DND-41 (cell line): ENCODE measurements at regions not wholly inside any gene's neighbourhood (a gene's known extent, or its start where the extent isn't known, plus 50 kb on each side); places are given as distances from the start of the nearest gene placed in this dataset.

Experiments used
- ATAC-seq: fragments of 200-7000 bp; cut with Tn5 transposase; 3 replicates; pipeline ENCODE4 v1.9.1; 2021; ENCODE audit warnings: low read depth; ENCODE audit not compliant: insufficient read depth
- DNase-seq: peaks from one replicate; pipeline ENCODE4 v3.0.0-alpha.2; 2020
- H2AFZ ChIP-seq: 2 replicates; pipeline ENCODE4 v1.6.0; 2012; ENCODE audit warnings: low read depth, low read length
- H3K27ac ChIP-seq: 2 replicates; pipeline ENCODE4 v1.5.1; 2012; ENCODE audit warnings: low read length, inconsistent platforms
- H3K27me3 ChIP-seq: fragments of 200-600 bp; sonication (generic); 2 replicates; pipeline ENCODE4 v1.6.0; 2012; ENCODE audit warnings: low read length, mild to moderate bottlenecking, inconsistent platforms; ENCODE audit not compliant: insufficient read depth, poor library complexity
- H3K36me3 ChIP-seq: 2 replicates; pipeline ENCODE4 v1.5.1; 2012; ENCODE audit warnings: low read length, inconsistent platforms; ENCODE audit not compliant: insufficient read depth
- H3K4me1 ChIP-seq: 2 replicates; pipeline ENCODE4 v1.5.1; 2012; ENCODE audit warnings: mild to moderate bottlenecking, low read length; ENCODE audit not compliant: insufficient read depth
- H3K4me2 ChIP-seq: 2 replicates; pipeline ENCODE4 v1.6.0; 2012; ENCODE audit warnings: mild to moderate bottlenecking, moderate library complexity, low read length, inconsistent platforms; ENCODE audit not compliant: insufficient read depth
- H3K4me3 ChIP-seq, 2 experiments: fragments of 200-600 bp in 1 of 2; shearing (Covaris generic) in 1 of 2; 2 replicates each; pipeline ENCODE4 v1.5.1; 2012 to 2016; ENCODE audit warnings: inconsistent platforms in 2 of 2, low read length in 2 of 2, mild to moderate bottlenecking in 2 of 2, low read depth in 1 of 2, moderate library complexity in 1 of 2
- H3K79me2 ChIP-seq: 2 replicates; pipeline ENCODE4 v1.6.0; 2012; ENCODE audit warnings: low read length, inconsistent platforms; ENCODE audit not compliant: insufficient read depth
- H3K9ac ChIP-seq: 2 replicates; pipeline ENCODE4 v1.6.0; 2012; ENCODE audit warnings: low read depth, mild to moderate bottlenecking, inconsistent platforms, low read length, moderate library complexity
- H3K9me3 ChIP-seq: 2 replicates; pipeline ENCODE4 v1.5.1; 2012; ENCODE audit warnings: low read length, moderate library complexity, mild to moderate bottlenecking, inconsistent platforms; ENCODE audit not compliant: insufficient read depth, severe bottlenecking
- H4K20me1 ChIP-seq: 2 replicates; pipeline ENCODE4 v1.6.0; 2012; ENCODE audit warnings: low read length; ENCODE audit not compliant: insufficient read depth
- CTCF ChIP-seq: IDR thresholded peaks from 2 replicates; pipeline ENCODE4 v1.5.1; 2012; ENCODE audit warnings: borderline replicate concordance, low read length, moderate library complexity, mild to moderate bottlenecking; ENCODE audit not compliant: poor library complexity, severe bottlenecking; ENCODE audit errors: extremely low read depth
- EZH2 ChIP-seq: IDR thresholded peaks from 3 replicates; pipeline ENCODE4 v1.6.1; 2012; ENCODE audit warnings: borderline replicate concordance, low read depth, mild to moderate bottlenecking, moderate library complexity, low read length, inconsistent platforms; ENCODE audit not compliant: severe bottlenecking

GRCh38 chr4:44120646-44121045, 328.0 kb downstream of the KCTD8 start:
- H3K4me1 ChIP-seq: no peaks in the 10 kb centered on the region
- no peak overlapping the region for H3K4me2 ChIP-seq
- DNase-seq: no peak
- H3K9ac ChIP-seq: no peak overlapping the region
- H3K79me2 ChIP-seq: no peaks in the 10 kb centered on the region
- H3K27me3 ChIP-seq: no peaks in the 10 kb centered on the region
- H2AFZ ChIP-seq: no peak overlapping the region
- no peak for ATAC-seq
- H4K20me1 ChIP-seq: no peaks in the 10 kb centered on the region
- H3K27ac ChIP-seq: no peak overlapping the region
- TF ChIP-seq CTCF: no peak
- no peak for TF ChIP-seq EZH2
- no peak overlapping the region for H3K4me3 ChIP-seq
- no peaks in the 10 kb centered on the region for H3K9me3 ChIP-seq
- H3K36me3 ChIP-seq: no peaks in the 10 kb centered on the region

- Histone ChIP-seq H3K36me3 (no peaks in the 10 kb centered on the region), H3K27ac (no peak overlapping the region), H3K27me3 (no peaks in the 10 kb centered on the region), H3K4me2 (no peak overlapping the region), H3K9ac (no peak overlapping the region), H3K79me2 (no peaks in the 10 kb centered on the region), H3K4me3 (no peak overlapping the region), H3K9me3 (no peaks in the 10 kb centered on the region), H3K4me1 (no peaks in the 10 kb centered on the region), H4K20me1 (no peaks in the 10 kb centered on the region), H2AFZ (no peak overlapping the region)
- DNase-seq (no peak), ATAC-seq (no peak)
- TF ChIP-seq EZH2 (no peak), CTCF (no peak)
Measured at GRCh38 chr4:44121210-44121609, 327.4 kb downstream of the KCTD8 start.
